UCSD-AML1 (cell line): ENCODE measurements at regions not wholly inside any gene's neighbourhood (a gene's known extent, or its start where the extent isn't known, plus 50 kb on each side); places are given as distances from the start of the nearest gene placed in this dataset.

Source experiments
- DNase-seq: peaks from one replicate; lab custom pipeline; 2025; ENCODE audit not compliant: unreplicated experiment; lab: John Stamatoyannopoulos, UW

GRCh38 chr4:126939401-126939800 is 693.4 kb upstream of the INTU start:
- DNase-seq = no peak

- DNase-seq = no peak
These were observed 685.2 kb upstream of the INTU start for GRCh38 chr4:126947536-126947935.

- no peak for DNase-seq
These were observed 678.0 kb upstream of the INTU start for GRCh38 chr4:126954537-126955291.

- DNase-seq = no peak
These were observed 677.2 kb upstream of the INTU start for GRCh38 chr4:126955292-126956183.

GRCh38 chr4:126956184-126956897 is 676.4 kb upstream of the INTU start:
- DNase-seq = no peak

GRCh38 chr4:126957556-126957955 is 675.2 kb upstream of the INTU start:
- DNase-seq = no peak

GRCh38 chr4:126957987-126958386 is 674.8 kb upstream of the INTU start:
- DNase-seq = no peak

GRCh38 chr4:126958482-126958881 is 674.3 kb upstream of the INTU start:
- no peak for DNase-seq

GRCh38 chr4:126959056-126959745 is 673.6 kb upstream of the INTU start:
- no peak for DNase-seq

GRCh38 chr4:126960760-126961159 is 672.0 kb upstream of the INTU start:
- no peak for DNase-seq

GRCh38 chr4:126961661-126962060 is 671.1 kb upstream of the INTU start:
- no peak for DNase-seq

- no peak for DNase-seq
These were observed 666.9 kb upstream of the INTU start for GRCh38 chr4:126965877-126966276.

- DNase-seq = no peak
These were observed 663.2 kb upstream of the INTU start for GRCh38 chr4:126969360-126970235.

- DNase-seq = no peak
These were observed 659.6 kb upstream of the INTU start for GRCh38 chr4:126973201-126973600.

- no peak for DNase-seq
These were observed 655.7 kb upstream of the INTU start for GRCh38 chr4:126976850-126977632.

- no peak for DNase-seq
These were observed 646.8 kb upstream of the INTU start for GRCh38 chr4:126986005-126986404.

GRCh38 chr4:126986828-126987227 is 645.9 kb upstream of the INTU start:
- no peak for DNase-seq

- DNase-seq = no peak
These were observed 640.8 kb upstream of the INTU start for GRCh38 chr4:126991965-126992364.

- no peak for DNase-seq
These were observed 639.8 kb upstream of the INTU start for GRCh38 chr4:126992910-126993309.
